H1 (cell line): ENCODE measurements at regions not wholly inside any gene's neighbourhood (a gene's known extent, or its start where the extent isn't known, plus 50 kb on each side); places are given as distances from the start of the nearest gene placed in this dataset.

Experiments used
- CTCF ChIA-PET: fragments of 300-600 bp; sonication (Branson Sonifier 250); formaldehyde crosslinking; loops from one replicate; lab custom pipeline; 2021; ENCODE audit not compliant: partially characterized antibody; lab: Charles Lee
- POLR2A ChIA-PET: fragments of 300-600 bp; sonication (Branson Sonifier 250); formaldehyde crosslinking; loops from one replicate; lab custom pipeline; 2021; ENCODE audit warnings: inconsistent platforms; ENCODE audit not compliant: partially characterized antibody; lab: Charles Lee
- DNase-seq, 2 experiments: peaks; one replicate each; pipeline versions ENCODE4 v3.0.0 to v3.0.0-alpha.2; 2010 to 2022; ENCODE audit warnings: low spot score in 2 of 2, low read depth in 1 of 2, mixed read lengths in 1 of 2
- FAIRE-seq: peaks from 2 replicates; lab custom pipeline; 2011; peaks lifted over from hg19 to GRCh38; lab: Jason Lieb, UNC
- H2AFZ ChIP-seq: 2 replicates; pipeline ENCODE4 v1.8.1; 2012; ENCODE audit warnings: low read length, inconsistent platforms
- H2AK5ac ChIP-seq: 2 replicates; pipeline ENCODE4 v1.6.1; 2013; ENCODE audit warnings: low read depth, low read length
- H2BK120ac ChIP-seq: replicated peaks from 2 replicates; pipeline ENCODE3; 2013; ENCODE audit warnings: low read depth, low read length, inconsistent platforms
- H2BK12ac ChIP-seq: 2 replicates; pipeline ENCODE4 v1.6.1; 2013; ENCODE audit warnings: low read depth, low read length
- H2BK15ac ChIP-seq: 2 replicates; pipeline ENCODE4 v1.6.1; 2013; ENCODE audit warnings: low read length
- H2BK20ac ChIP-seq: 2 replicates; pipeline ENCODE4 v1.6.1; 2013; ENCODE audit warnings: low read length
- H2BK5ac ChIP-seq: 2 replicates; pipeline ENCODE4 v1.6.1; 2013; ENCODE audit warnings: low read depth, low read length
- H3K14ac ChIP-seq: 2 replicates; pipeline ENCODE4 v1.6.1; 2013; ENCODE audit warnings: inconsistent platforms; ENCODE audit not compliant: insufficient read length
- H3K18ac ChIP-seq: 2 replicates; pipeline ENCODE4 v1.6.1; 2013; ENCODE audit warnings: low read length; ENCODE audit errors: extremely low read depth
- H3K23ac ChIP-seq: 2 replicates; pipeline ENCODE4 v1.6.1; 2013; ENCODE audit warnings: inconsistent platforms; ENCODE audit not compliant: insufficient read length
- H3K23me2 ChIP-seq: 2 replicates; pipeline ENCODE4 v1.6.1; 2013; ENCODE audit warnings: low read depth, low read length
- H3K27ac ChIP-seq: 2 replicates; pipeline ENCODE4 v1.6.1; 2011; ENCODE audit warnings: low read depth, low read length, inconsistent platforms
- H3K27me3 ChIP-seq, 4 experiments: replicated peaks in 1 of 4; 1 replicate in 1 of 4; 2 replicates in 3 of 4; pipeline versions ENCODE4 v1.6.1 to v1.8.1; 2011 to 2013; ENCODE audit warnings: low read length in 3 of 4, mild to moderate bottlenecking in 3 of 4, inconsistent platforms in 2 of 4, mixed read lengths in 2 of 4, moderate library complexity in 1 of 4; ENCODE audit not compliant: control insufficient read depth in 3 of 4, insufficient read depth in 3 of 4; ENCODE audit errors: extremely low read depth in 1 of 4
- H3K36me3 ChIP-seq, 4 experiments: 2 replicates each; pipeline versions ENCODE4 v1.6.1 to v1.8.1; 2011 to 2013; ENCODE audit warnings: mild to moderate bottlenecking in 4 of 4, low read length in 3 of 4, moderate library complexity in 2 of 4, control low read depth in 1 of 4, inconsistent platforms in 1 of 4; ENCODE audit not compliant: insufficient read depth in 4 of 4, control insufficient read depth in 2 of 4
- H3K4ac ChIP-seq: replicated peaks from 2 replicates; pipeline ENCODE3; 2013; ENCODE audit warnings: low read length, low read depth, mixed read lengths, inconsistent platforms; ENCODE audit not compliant: insufficient read length
- H3K4me1 ChIP-seq, 4 experiments: replicated peaks in 1 of 4; 1 replicate in 1 of 4; 2 replicates in 3 of 4; pipeline versions ENCODE4 v1.6.1 to v1.8.1; 2011 to 2013; ENCODE audit warnings: low read length in 3 of 4, inconsistent platforms in 2 of 4, mixed read lengths in 1 of 4; ENCODE audit not compliant: insufficient read depth in 4 of 4, control insufficient read depth in 3 of 4
- H3K4me2 ChIP-seq, 2 experiments: 2 replicates each; pipeline versions ENCODE4 v1.6.1 to v1.8.1; 2011 to 2013; ENCODE audit warnings: low read depth in 2 of 2, low read length in 2 of 2, control low read depth in 1 of 2, inconsistent platforms in 1 of 2, mild to moderate bottlenecking in 1 of 2; ENCODE audit not compliant: insufficient read depth in 1 of 2
- H3K4me3 ChIP-seq, 4 experiments: fragments of 200-600, 300-600 bp in 1 of 4; sonication (generic), shearing (Covaris generic), sonication (Bioruptor Twin) in 1 of 4; 2 replicates each; pipeline versions ENCODE4 v1.5.1 to v1.8.1; 2011 to 2016; ENCODE audit warnings: low read length in 4 of 4, low read depth in 3 of 4, control low read depth in 2 of 4, inconsistent platforms in 2 of 4, mild to moderate bottlenecking in 2 of 4, mixed read lengths in 1 of 4, moderate library complexity in 1 of 4; ENCODE audit not compliant: insufficient read depth in 2 of 4; ENCODE audit errors: extremely low read depth in 1 of 4
- H3K56ac ChIP-seq: replicated peaks from 2 replicates; pipeline ENCODE3; 2013; ENCODE audit warnings: low read depth, mild to moderate bottlenecking, mixed read lengths, low read length, inconsistent platforms; ENCODE audit not compliant: insufficient read length
- H3K79me1 ChIP-seq: 2 replicates; pipeline ENCODE4 v1.6.1; 2013; ENCODE audit warnings: low read depth, low read length, control low read depth
- H3K79me2 ChIP-seq, 2 experiments: 2 replicates each; pipeline versions ENCODE4 v1.6.1 to v1.8.1; 2012 to 2013; ENCODE audit warnings: low read length in 2 of 2, mild to moderate bottlenecking in 2 of 2, inconsistent platforms in 1 of 2; ENCODE audit not compliant: insufficient read depth in 2 of 2, control insufficient read depth in 1 of 2
- H3K9ac ChIP-seq, 4 experiments: replicated peaks in 1 of 4; 1 replicate in 1 of 4; 2 replicates in 3 of 4; pipeline versions ENCODE4 v1.6.1 to v1.8.1; 2011 to 2013; ENCODE audit warnings: low read depth in 3 of 4, low read length in 3 of 4, control low read depth in 2 of 4, mild to moderate bottlenecking in 2 of 4, moderate library complexity in 2 of 4, inconsistent platforms in 1 of 4; ENCODE audit errors: extremely low read depth in 1 of 4
- H3K9me3 ChIP-seq, 2 experiments: 2 replicates each; pipeline versions ENCODE4 v1.6.1 to v1.8.1; 2012 to 2013; ENCODE audit warnings: mild to moderate bottlenecking in 2 of 2, moderate library complexity in 2 of 2, control low read depth in 1 of 2, inconsistent platforms in 1 of 2, low read depth in 1 of 2, low read length in 1 of 2, mixed read lengths in 1 of 2; ENCODE audit not compliant: insufficient read depth in 2 of 2
- H4K20me1 ChIP-seq, 2 experiments: replicated peaks in 1 of 2; 2 replicates each; pipeline versions ENCODE3 to v1.8.1; 2011 to 2013; ENCODE audit warnings: inconsistent platforms in 2 of 2, low read length in 2 of 2, mild to moderate bottlenecking in 1 of 2; ENCODE audit not compliant: insufficient read depth in 2 of 2, control insufficient read depth in 1 of 2
- H4K5ac ChIP-seq: 2 replicates; pipeline ENCODE4 v1.6.1; 2013; ENCODE audit warnings: low read length, low read depth, mixed read lengths, inconsistent platforms; ENCODE audit not compliant: insufficient read length
- H4K8ac ChIP-seq: 2 replicates; pipeline ENCODE4 v1.8.0; 2013; ENCODE audit warnings: mild to moderate bottlenecking, moderate library complexity, low read length, inconsistent platforms; ENCODE audit not compliant: insufficient read depth; ENCODE audit errors: extremely low read depth
- H4K91ac ChIP-seq: replicated peaks from 2 replicates; pipeline ENCODE3; 2013; ENCODE audit warnings: low read length, mixed read lengths, inconsistent platforms; ENCODE audit not compliant: insufficient read length
- ASH2L ChIP-seq: fragments of 200-600, 300-600 bp; sonication (generic); IDR thresholded peaks from one replicate; pipeline ENCODE4 v1.7.1; 2017; ENCODE audit warnings: low read length
- EZH2 ChIP-seq: fragments of 200-600 bp; sonication (generic); IDR thresholded peaks from 2 replicates; pipeline ENCODE4 v1.7.1; 2012; ENCODE audit warnings: low read depth, mild to moderate bottlenecking, moderate library complexity, low read length, inconsistent platforms; ENCODE audit not compliant: severe bottlenecking
- RAD21 ChIP-seq, 2 experiments: IDR thresholded peaks in 1 of 2; conservative IDR thresholded peaks in 1 of 2; 2 replicates each; pipeline ENCODE4 v1.6.1; 2011; ENCODE audit warnings: low read depth in 2 of 2, low read length in 2 of 2, improper control_type of control experiment in 1 of 2, inconsistent platforms in 1 of 2, mild to moderate bottlenecking in 1 of 2, moderate library complexity in 1 of 2
- SAP30 ChIP-seq: fragments of 300-600 bp; sonication (generic); IDR thresholded peaks from 2 replicates; pipeline ENCODE4 v1.7.1; 2012; ENCODE audit warnings: low read length, moderate library complexity, mild to moderate bottlenecking, inconsistent platforms; ENCODE audit not compliant: insufficient read depth, insufficient replicate concordance
- TEAD4 ChIP-seq: IDR thresholded peaks from 2 replicates; pipeline ENCODE4 v1.6.1; 2012; ENCODE audit warnings: low read depth, low read length, inconsistent platforms, mixed read lengths
- WGBS, 2 experiments: shearing (Covaris generic) in 1 of 2; methylation state at CpG; one replicate each; pipeline versions ENCODE4 v1.1.6 to v1.1.7; 2013 to 2015; ENCODE audit warnings: low lambda C conversion rate in 2 of 2, mixed read lengths in 2 of 2, inconsistent platforms in 1 of 2, low coverage in 1 of 2, missing lambda C conversion rate in 1 of 2; ENCODE audit not compliant: insufficient replicate concordance in 2 of 2, insufficient coverage in 1 of 2, insufficient read length in 1 of 2; ENCODE audit errors: extremely low coverage in 1 of 2, missing lambda C conversion rate in 1 of 2; 5-methylcytosine and 5-hydroxymethylcytosine counted together

DNA sequence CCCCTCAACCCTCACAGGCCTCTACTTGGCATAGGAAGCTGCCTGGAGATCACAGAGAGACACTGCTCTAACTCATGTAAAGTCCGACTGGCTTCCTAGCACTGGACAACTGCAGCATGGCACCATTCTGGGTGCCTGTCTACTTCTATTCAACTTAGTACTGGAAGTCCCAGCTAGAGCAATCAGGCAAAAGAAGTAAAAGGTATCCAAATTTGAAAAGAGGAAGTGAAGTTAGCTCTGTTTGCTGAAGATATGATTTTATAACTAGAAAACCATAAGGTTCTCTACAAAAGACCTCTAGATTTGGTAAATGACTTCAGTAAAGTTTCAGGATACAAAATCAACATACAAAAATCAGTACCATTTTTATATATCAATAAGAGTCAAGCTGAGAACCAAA is 1017.6 kb downstream of the PCDH9 start:
- Histone ChIP-seq H3K36me3 (no peaks in the 10 kb centered on the region), H2BK5ac (no peak overlapping the region), H4K20me1 (no peaks in the 10 kb centered on the region), H3K18ac (no peak overlapping the region), H3K4me3 (no peak overlapping the region), H2BK120ac (no peak overlapping the region), H2BK15ac (no peak overlapping the region), H3K27me3 (peaks cover 0 to 3% (median 0%) of the 10 kb centered on the region in 4 experiments; a peak in 2 of 7 replicates), H3K27ac (no peak overlapping the region), H3K4me2 (no peak overlapping the region), H3K23ac (no peak overlapping the region), H3K9ac (no peak overlapping the region), H3K56ac (no peak overlapping the region), H3K4ac (no peak overlapping the region), H4K5ac (no peak overlapping the region), H3K23me2 (no peaks in the 10 kb centered on the region), H2AFZ (no peak overlapping the region), H4K91ac (no peak overlapping the region), H3K79me1 (no peaks in the 10 kb centered on the region), H3K14ac (no peak overlapping the region), H2BK12ac (no peak overlapping the region), H2AK5ac (no peak overlapping the region), H3K9me3 (no peaks in the 10 kb centered on the region), H4K8ac (no peak overlapping the region), H2BK20ac (no peak overlapping the region), H3K79me2 (no peaks in the 10 kb centered on the region), H3K4me1 (no peaks in the 10 kb centered on the region)
- TF ChIP-seq ASH2L = no peak
- no peak for TF ChIP-seq RAD21 (IDR thresholded peaks at IDR 0.05 in 1 of 2, conservative IDR thresholded peaks at IDR 0.05 in 1 of 2; ENCODE audit: low read depth in 2 of 2, low read length in 2 of 2)
- no peak for TF ChIP-seq SAP30
- TF ChIP-seq EZH2 = no peak
- no peak for TF ChIP-seq TEAD4
- POLR2A ChIA-PET = no interaction called here
- DNase-seq = no peak
- no peak for FAIRE-seq
- WGBS, 2 experiments = 100% methylated on average over 1 of the region's 1 CpG; no CpG with 5 or more reads in 1 of the 2 experiments
- CTCF ChIA-PET = interaction anchor here (0.8 kb wide), 1 partner anchor 9 kb away, joined by 3 read pairs; no protein-coding TSS in a partner anchor
